K562 (cell line): ENCODE measurements at regions not wholly inside any gene's neighbourhood (a gene's known extent, or its start where the extent isn't known, plus 50 kb on each side); places are given as distances from the start of the nearest gene placed in this dataset.

Experiments
- ATF7 ChIP-seq: fragments of 450-650 bp; IDR thresholded peaks from 2 replicates; pipeline ENCODE4 v1.7.1; 2014; ENCODE audit warnings: mild to moderate bottlenecking, moderate library complexity
- CAMTA2 ChIP-seq: fragments of 250-450 bp; sonication (Bioruptor Pico); conservative IDR thresholded peaks from 2 replicates; pipeline ENCODE4 v1.5.1; 2022
- CTBP1 ChIP-seq: fragments of 450-650 bp; IDR thresholded peaks from 2 replicates; pipeline ENCODE4 v1.6.1; 2016; ENCODE audit warnings: borderline replicate concordance
- GATA2 ChIP-seq: sonication (generic); formaldehyde crosslinking; IDR thresholded peaks from 2 replicates; pipeline ENCODE4 v1.4.0; 2020; ENCODE audit warnings: mild to moderate bottlenecking, missing genetic modification reagents
- GATAD2B ChIP-seq: fragments of 450-650 bp; IDR thresholded peaks from 2 replicates; pipeline ENCODE4 v1.6.1; 2017; ENCODE audit warnings: mild to moderate bottlenecking, borderline replicate concordance
- U2AF1 ChIP-seq: fragments of 200-400 bp; formaldehyde crosslinking; optimal IDR thresholded peaks from 2 replicates; pipeline ENCODE3; 2017; ENCODE audit warnings: mild to moderate bottlenecking, low read depth, low read length, moderate library complexity
- ZNF24 ChIP-seq: fragments of 450-650 bp; IDR thresholded peaks from 2 replicates; pipeline ENCODE4 v1.6.1; 2016
- TF ChIP-seq, protein P1 (sequence below): sonication (generic); formaldehyde crosslinking; IDR thresholded peaks from 2 replicates; pipeline ENCODE4 v1.8.0; 2023; ENCODE audit warnings: missing genetic modification reagents, mild to moderate bottlenecking, borderline replicate concordance
- TF ChIP-seq, protein P2 (sequence below), 2 experiments: fragments of 450-650 bp; conservative IDR thresholded peaks; 2 replicates each; pipeline ENCODE4 v1.6.1; 2017; ENCODE audit warnings: mild to moderate bottlenecking in 2 of 2, moderate library complexity in 2 of 2
- TF ChIP-seq, protein P3 (sequence below), 2 experiments: fragments of 450-650 bp; formaldehyde crosslinking in 1 of 2; IDR thresholded peaks; 2 replicates each; pipeline versions ENCODE4 v1.4.0 to v1.6.1; 2014 to 2020; ENCODE audit warnings: mild to moderate bottlenecking in 2 of 2, borderline replicate concordance in 1 of 2, low read depth in 1 of 2
- TF ChIP-seq, protein P4 (sequence below): sonication (generic); formaldehyde crosslinking; IDR thresholded peaks from 2 replicates; pipeline ENCODE4 v1.8.1; 2023; ENCODE audit warnings: mild to moderate bottlenecking, missing genetic modification reagents

DNA sequence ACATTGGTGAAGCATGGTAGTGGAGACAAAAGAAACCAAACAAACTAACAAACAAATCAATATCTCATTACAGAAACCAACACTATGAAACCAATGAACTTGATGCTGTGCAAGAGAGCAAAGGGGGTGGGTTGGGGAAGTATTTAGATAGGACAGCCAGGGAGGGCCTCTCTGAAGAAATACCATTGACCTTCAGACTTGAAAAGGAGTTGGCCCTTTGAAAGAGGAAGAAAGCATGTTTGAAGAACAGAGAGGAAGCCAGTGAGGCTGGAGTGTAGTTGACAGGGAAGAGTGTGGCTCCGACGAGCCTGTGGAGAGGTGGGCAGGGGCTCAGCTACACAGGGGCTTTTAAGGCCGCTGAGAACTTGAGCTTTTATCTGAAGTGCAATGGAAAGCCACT, 151.0 kb upstream of the GATA6 start (continued):
- TF ChIP-seq, protein P1, sequence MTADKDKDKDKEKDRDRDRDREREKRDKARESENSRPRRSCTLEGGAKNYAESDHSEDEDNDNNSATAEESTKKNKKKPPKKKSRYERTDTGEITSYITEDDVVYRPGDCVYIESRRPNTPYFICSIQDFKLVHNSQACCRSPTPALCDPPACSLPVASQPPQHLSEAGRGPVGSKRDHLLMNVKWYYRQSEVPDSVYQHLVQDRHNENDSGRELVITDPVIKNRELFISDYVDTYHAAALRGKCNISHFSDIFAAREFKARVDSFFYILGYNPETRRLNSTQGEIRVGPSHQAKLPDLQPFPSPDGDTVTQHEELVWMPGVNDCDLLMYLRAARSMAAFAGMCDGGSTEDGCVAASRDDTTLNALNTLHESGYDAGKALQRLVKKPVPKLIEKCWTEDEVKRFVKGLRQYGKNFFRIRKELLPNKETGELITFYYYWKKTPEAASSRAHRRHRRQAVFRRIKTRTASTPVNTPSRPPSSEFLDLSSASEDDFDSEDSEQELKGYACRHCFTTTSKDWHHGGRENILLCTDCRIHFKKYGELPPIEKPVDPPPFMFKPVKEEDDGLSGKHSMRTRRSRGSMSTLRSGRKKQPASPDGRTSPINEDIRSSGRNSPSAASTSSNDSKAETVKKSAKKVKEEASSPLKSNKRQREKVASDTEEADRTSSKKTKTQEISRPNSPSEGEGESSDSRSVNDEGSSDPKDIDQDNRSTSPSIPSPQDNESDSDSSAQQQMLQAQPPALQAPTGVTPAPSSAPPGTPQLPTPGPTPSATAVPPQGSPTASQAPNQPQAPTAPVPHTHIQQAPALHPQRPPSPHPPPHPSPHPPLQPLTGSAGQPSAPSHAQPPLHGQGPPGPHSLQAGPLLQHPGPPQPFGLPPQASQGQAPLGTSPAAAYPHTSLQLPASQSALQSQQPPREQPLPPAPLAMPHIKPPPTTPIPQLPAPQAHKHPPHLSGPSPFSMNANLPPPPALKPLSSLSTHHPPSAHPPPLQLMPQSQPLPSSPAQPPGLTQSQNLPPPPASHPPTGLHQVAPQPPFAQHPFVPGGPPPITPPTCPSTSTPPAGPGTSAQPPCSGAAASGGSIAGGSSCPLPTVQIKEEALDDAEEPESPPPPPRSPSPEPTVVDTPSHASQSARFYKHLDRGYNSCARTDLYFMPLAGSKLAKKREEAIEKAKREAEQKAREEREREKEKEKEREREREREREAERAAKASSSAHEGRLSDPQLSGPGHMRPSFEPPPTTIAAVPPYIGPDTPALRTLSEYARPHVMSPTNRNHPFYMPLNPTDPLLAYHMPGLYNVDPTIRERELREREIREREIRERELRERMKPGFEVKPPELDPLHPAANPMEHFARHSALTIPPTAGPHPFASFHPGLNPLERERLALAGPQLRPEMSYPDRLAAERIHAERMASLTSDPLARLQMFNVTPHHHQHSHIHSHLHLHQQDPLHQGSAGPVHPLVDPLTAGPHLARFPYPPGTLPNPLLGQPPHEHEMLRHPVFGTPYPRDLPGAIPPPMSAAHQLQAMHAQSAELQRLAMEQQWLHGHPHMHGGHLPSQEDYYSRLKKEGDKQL (CRISPR knock-in tag): no peak
- TF ChIP-seq GATAD2B (no peak), U2AF1 (no peak), ZNF24 (no peak), GATA2 (CRISPR knock-in tag) (no peak), ATF7 (no peak), CTBP1 (no peak), CAMTA2 (CRISPR knock-in tag) (no peak)
- TF ChIP-seq, protein P2, sequence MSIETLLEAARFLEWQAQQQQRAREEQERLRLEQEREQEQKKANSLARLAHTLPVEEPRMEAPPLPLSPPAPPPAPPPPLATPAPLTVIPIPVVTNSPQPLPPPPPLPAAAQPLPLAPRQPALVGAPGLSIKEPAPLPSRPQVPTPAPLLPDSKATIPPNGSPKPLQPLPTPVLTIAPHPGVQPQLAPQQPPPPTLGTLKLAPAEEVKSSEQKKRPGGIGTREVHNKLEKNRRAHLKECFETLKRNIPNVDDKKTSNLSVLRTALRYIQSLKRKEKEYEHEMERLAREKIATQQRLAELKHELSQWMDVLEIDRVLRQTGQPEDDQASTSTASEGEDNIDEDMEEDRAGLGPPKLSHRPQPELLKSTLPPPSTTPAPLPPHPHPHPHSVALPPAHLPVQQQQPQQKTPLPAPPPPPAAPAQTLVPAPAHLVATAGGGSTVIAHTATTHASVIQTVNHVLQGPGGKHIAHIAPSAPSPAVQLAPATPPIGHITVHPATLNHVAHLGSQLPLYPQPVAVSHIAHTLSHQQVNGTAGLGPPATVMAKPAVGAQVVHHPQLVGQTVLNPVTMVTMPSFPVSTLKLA (conservative IDR thresholded peaks at IDR 0.05): no peak
- TF ChIP-seq, protein P3, sequence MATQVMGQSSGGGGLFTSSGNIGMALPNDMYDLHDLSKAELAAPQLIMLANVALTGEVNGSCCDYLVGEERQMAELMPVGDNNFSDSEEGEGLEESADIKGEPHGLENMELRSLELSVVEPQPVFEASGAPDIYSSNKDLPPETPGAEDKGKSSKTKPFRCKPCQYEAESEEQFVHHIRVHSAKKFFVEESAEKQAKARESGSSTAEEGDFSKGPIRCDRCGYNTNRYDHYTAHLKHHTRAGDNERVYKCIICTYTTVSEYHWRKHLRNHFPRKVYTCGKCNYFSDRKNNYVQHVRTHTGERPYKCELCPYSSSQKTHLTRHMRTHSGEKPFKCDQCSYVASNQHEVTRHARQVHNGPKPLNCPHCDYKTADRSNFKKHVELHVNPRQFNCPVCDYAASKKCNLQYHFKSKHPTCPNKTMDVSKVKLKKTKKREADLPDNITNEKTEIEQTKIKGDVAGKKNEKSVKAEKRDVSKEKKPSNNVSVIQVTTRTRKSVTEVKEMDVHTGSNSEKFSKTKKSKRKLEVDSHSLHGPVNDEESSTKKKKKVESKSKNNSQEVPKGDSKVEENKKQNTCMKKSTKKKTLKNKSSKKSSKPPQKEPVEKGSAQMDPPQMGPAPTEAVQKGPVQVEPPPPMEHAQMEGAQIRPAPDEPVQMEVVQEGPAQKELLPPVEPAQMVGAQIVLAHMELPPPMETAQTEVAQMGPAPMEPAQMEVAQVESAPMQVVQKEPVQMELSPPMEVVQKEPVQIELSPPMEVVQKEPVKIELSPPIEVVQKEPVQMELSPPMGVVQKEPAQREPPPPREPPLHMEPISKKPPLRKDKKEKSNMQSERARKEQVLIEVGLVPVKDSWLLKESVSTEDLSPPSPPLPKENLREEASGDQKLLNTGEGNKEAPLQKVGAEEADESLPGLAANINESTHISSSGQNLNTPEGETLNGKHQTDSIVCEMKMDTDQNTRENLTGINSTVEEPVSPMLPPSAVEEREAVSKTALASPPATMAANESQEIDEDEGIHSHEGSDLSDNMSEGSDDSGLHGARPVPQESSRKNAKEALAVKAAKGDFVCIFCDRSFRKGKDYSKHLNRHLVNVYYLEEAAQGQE (IDR thresholded peaks at IDR 0.05; ENCODE audit: borderline replicate concordance): no peak
- TF ChIP-seq, protein P3 (CRISPR knock-in tag; IDR thresholded peaks at IDR 0.05; ENCODE audit: low read depth): no peak
- TF ChIP-seq, protein P4, sequence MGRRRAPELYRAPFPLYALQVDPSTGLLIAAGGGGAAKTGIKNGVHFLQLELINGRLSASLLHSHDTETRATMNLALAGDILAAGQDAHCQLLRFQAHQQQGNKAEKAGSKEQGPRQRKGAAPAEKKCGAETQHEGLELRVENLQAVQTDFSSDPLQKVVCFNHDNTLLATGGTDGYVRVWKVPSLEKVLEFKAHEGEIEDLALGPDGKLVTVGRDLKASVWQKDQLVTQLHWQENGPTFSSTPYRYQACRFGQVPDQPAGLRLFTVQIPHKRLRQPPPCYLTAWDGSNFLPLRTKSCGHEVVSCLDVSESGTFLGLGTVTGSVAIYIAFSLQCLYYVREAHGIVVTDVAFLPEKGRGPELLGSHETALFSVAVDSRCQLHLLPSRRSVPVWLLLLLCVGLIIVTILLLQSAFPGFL (CRISPR knock-in tag): no peak
